ENCODE measurements at regions not wholly inside any gene's neighbourhood (a gene's known extent, or its start where the extent isn't known, plus 50 kb on each side); places are given as distances from the start of the nearest gene placed in this dataset.

DNA sequence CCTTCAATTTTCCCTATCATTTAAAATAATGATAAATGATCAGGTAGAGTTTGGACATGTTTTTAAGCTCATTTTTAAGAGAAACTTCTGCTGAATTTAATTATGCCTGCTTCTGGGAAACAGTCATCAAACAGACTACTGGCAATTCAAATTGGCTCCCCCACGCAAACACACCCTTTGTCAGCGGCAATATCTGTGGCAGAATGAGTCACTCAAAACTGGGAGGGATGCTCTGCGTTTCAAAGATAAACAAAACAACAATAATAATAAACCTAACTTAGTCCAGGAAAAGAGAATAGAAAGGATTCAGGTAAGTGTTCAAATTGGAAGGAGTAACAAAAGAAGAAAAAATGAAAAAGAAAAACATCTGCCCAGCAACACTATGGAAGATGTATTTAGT is 108.1 kb upstream of the ERCC4 start:
- TF ChIP-seq CBX3 (IDR thresholded peaks at IDR 0.05; ENCODE audit: low read depth) = no peak
- TF ChIP-seq, protein P1, sequence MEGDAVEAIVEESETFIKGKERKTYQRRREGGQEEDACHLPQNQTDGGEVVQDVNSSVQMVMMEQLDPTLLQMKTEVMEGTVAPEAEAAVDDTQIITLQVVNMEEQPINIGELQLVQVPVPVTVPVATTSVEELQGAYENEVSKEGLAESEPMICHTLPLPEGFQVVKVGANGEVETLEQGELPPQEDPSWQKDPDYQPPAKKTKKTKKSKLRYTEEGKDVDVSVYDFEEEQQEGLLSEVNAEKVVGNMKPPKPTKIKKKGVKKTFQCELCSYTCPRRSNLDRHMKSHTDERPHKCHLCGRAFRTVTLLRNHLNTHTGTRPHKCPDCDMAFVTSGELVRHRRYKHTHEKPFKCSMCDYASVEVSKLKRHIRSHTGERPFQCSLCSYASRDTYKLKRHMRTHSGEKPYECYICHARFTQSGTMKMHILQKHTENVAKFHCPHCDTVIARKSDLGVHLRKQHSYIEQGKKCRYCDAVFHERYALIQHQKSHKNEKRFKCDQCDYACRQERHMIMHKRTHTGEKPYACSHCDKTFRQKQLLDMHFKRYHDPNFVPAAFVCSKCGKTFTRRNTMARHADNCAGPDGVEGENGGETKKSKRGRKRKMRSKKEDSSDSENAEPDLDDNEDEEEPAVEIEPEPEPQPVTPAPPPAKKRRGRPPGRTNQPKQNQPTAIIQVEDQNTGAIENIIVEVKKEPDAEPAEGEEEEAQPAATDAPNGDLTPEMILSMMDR (IDR thresholded peaks at IDR 0.05 in 2 of 3, conservative IDR thresholded peaks at IDR 0.05 in 1 of 3; ENCODE audit: borderline replicate concordance in 1 of 3, insufficient read depth in 1 of 3, low read depth in 2 of 3, low read length in 2 of 3) = no peak
- TF ChIP-seq, protein P2, sequence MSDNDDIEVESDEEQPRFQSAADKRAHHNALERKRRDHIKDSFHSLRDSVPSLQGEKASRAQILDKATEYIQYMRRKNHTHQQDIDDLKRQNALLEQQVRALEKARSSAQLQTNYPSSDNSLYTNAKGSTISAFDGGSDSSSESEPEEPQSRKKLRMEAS (IDR thresholded peaks at IDR 0.05) = no peak
- TF ChIP-seq, protein P3, sequence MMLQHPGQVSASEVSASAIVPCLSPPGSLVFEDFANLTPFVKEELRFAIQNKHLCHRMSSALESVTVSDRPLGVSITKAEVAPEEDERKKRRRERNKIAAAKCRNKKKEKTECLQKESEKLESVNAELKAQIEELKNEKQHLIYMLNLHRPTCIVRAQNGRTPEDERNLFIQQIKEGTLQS (IDR thresholded peaks at IDR 0.05) = no peak
